B cell (primary cell): ENCODE measurements at regions not wholly inside any gene's neighbourhood (a gene's known extent, or its start where the extent isn't known, plus 50 kb on each side); places are given as distances from the start of the nearest gene placed in this dataset.
A peak's percentile ranks its signal among the peaks of the same experiment; 100 is the strongest.

Source experiments
- ATAC-seq: fragments of 200-7000 bp; cut with Tn5 transposase; one replicate; pipeline ENCODE4 v1.10.0; 2021; ENCODE audit warnings: low read depth, mild to moderate bottlenecking, moderate number of reproducible peaks, moderate library complexity
- CTCF ChIA-PET: fragments of 350-600 bp; sonication (Branson Sonifier 250); formaldehyde crosslinking; loops from one replicate; lab custom pipeline; 2021; ENCODE audit warnings: antibody characterized with exemption, inconsistent platforms; lab: Charles Lee
- POLR2A ChIA-PET: fragments of 350-600 bp; sonication (Branson Sonifier 250); formaldehyde crosslinking; loops from one replicate; lab custom pipeline; 2021; ENCODE audit warnings: antibody characterized with exemption; lab: Charles Lee
- DNase-seq: peaks from one replicate; pipeline ENCODE4 v3.0.0; 2013
- H2AFZ ChIP-seq: 2 replicates; pipeline ENCODE4 v1.6.1; 2012; ENCODE audit warnings: mild to moderate bottlenecking, low read depth, low read length; ENCODE audit not compliant: insufficient read depth, poor library complexity, severe bottlenecking
- H3K27ac ChIP-seq, 2 donors: 1 replicate in 1 of 2; 2 replicates in 1 of 2; pipeline ENCODE4 v1.5.1; 2012 to 2013; ENCODE audit warnings: low read length in 2 of 2, mild to moderate bottlenecking in 2 of 2, moderate library complexity in 1 of 2
- H3K27me3 ChIP-seq, 4 experiments: fragments of 200-600 bp in 1 of 4; sonication (generic) in 1 of 4; replicated peaks in 1 of 4; 1 replicate in 2 of 4; 2 replicates in 2 of 4; pipeline versions ENCODE4 v1.6.1 to v1.7.0; 2013 to 2016; ENCODE audit warnings: low read length in 3 of 4, mild to moderate bottlenecking in 2 of 4, mixed read lengths in 1 of 4, moderate library complexity in 1 of 4; ENCODE audit not compliant: insufficient read depth in 4 of 4, control insufficient read depth in 3 of 4; ENCODE audit errors: control extremely low read depth in 1 of 4
- H3K36me3 ChIP-seq, 2 experiments: replicated peaks in 1 of 2; 1 replicate in 1 of 2; 2 replicates in 1 of 2; pipeline versions ENCODE4 v1.6.1 to v1.7.1; 2013; ENCODE audit warnings: low read length in 1 of 2; ENCODE audit not compliant: insufficient read depth in 2 of 2, control insufficient read depth in 1 of 2; ENCODE audit errors: control extremely low read depth in 1 of 2, extremely low read depth in 1 of 2
- H3K4me1 ChIP-seq, 2 donors: fragments of 200-600 bp in 1 of 2; sonication (generic) in 1 of 2; 1 replicate in 1 of 2; 2 replicates in 1 of 2; pipeline versions ENCODE4 v1.5.1 to v1.6.1; 2013 to 2017; ENCODE audit warnings: low read length in 2 of 2; ENCODE audit not compliant: control insufficient read depth in 2 of 2, insufficient read depth in 2 of 2
- H3K4me2 ChIP-seq: replicated peaks from 2 replicates; pipeline ENCODE3; 2012; ENCODE audit warnings: mild to moderate bottlenecking, low read depth, low read length; ENCODE audit not compliant: poor library complexity, severe bottlenecking
- H3K4me3 ChIP-seq, 5 experiments: fragments of 200-600 bp in 1 of 5; sonication (generic) in 1 of 5; 1 replicate in 3 of 5; 2 replicates in 2 of 5; pipeline versions ENCODE4 v1.5.1 to v1.7.0; 2011 to 2016; ENCODE audit warnings: low read length in 4 of 5, mild to moderate bottlenecking in 4 of 5, low read depth in 2 of 5, control low read depth in 1 of 5, moderate library complexity in 1 of 5; ENCODE audit not compliant: insufficient read depth in 1 of 5; ENCODE audit errors: control extremely low read depth in 1 of 5, extremely low read depth in 1 of 5
- H3K79me2 ChIP-seq: fragments of 200-600 bp; sonication (generic); one replicate; pipeline ENCODE4 v1.6.0; 2016; ENCODE audit warnings: low read length; ENCODE audit not compliant: control insufficient read depth, insufficient read depth
- H3K9ac ChIP-seq: fragments of 200-600 bp; sonication (generic); 2 replicates; pipeline ENCODE4 v1.6.1; 2017; ENCODE audit warnings: mild to moderate bottlenecking, low read length, moderate library complexity
- H3K9me3 ChIP-seq, 3 donors: one replicate each; pipeline versions ENCODE4 v1.6.1 to v1.7.1; 2013; ENCODE audit warnings: low read length in 2 of 3; ENCODE audit not compliant: control insufficient read depth in 2 of 3, insufficient read depth in 1 of 3; ENCODE audit errors: control extremely low read depth in 1 of 3
- H4K20me1 ChIP-seq: 2 replicates; pipeline ENCODE4 v1.6.0; 2012; ENCODE audit warnings: mild to moderate bottlenecking, low read length; ENCODE audit not compliant: insufficient read depth, control insufficient read depth, poor library complexity, severe bottlenecking
- H3K27ac Mint-ChIP-seq: one replicate; pipeline ENCODE4 v1.8.0; 2021; ENCODE audit warnings: mixed read lengths
- H3K27me3 Mint-ChIP-seq: one replicate; pipeline ENCODE4 v1.8.0; 2021; ENCODE audit warnings: mixed read lengths
- H3K4me1 Mint-ChIP-seq: one replicate; pipeline ENCODE4 v1.8.0; 2021; ENCODE audit warnings: mixed read lengths
- H3K4me3 Mint-ChIP-seq: one replicate; pipeline ENCODE4 v1.8.0; 2021; ENCODE audit warnings: mixed read lengths
- H3K9me3 Mint-ChIP-seq: one replicate; pipeline ENCODE4 v1.8.0; 2022; ENCODE audit warnings: mixed read lengths; ENCODE audit not compliant: insufficient read depth
- EZH2 ChIP-seq: IDR thresholded peaks from 2 replicates; pipeline ENCODE4 v1.6.1; 2012; ENCODE audit warnings: borderline replicate concordance, low read depth, mild to moderate bottlenecking, moderate library complexity, low read length; ENCODE audit not compliant: insufficient read depth, poor library complexity, severe bottlenecking
- WGBS: methylation state at CpG from one replicate; pipeline ENCODE4 v1.1.5; 2013; ENCODE audit warnings: missing lambda C conversion rate; ENCODE audit not compliant: insufficient coverage; 5-methylcytosine and 5-hydroxymethylcytosine counted together
- intact Hi-C: fragments of 100-400 bp; cut with micrococcal nuclease; formaldehyde crosslinking; loops from one replicate; pipeline ENCODE4 v1.10.0; 2022
- TF ChIP-seq, protein P1 (sequence below): fragments of 200-600 bp; IDR thresholded peaks from one replicate; pipeline ENCODE4 v1.8.0; 2022; ENCODE audit warnings: antibody characterized with exemption, mild to moderate bottlenecking

DNA sequence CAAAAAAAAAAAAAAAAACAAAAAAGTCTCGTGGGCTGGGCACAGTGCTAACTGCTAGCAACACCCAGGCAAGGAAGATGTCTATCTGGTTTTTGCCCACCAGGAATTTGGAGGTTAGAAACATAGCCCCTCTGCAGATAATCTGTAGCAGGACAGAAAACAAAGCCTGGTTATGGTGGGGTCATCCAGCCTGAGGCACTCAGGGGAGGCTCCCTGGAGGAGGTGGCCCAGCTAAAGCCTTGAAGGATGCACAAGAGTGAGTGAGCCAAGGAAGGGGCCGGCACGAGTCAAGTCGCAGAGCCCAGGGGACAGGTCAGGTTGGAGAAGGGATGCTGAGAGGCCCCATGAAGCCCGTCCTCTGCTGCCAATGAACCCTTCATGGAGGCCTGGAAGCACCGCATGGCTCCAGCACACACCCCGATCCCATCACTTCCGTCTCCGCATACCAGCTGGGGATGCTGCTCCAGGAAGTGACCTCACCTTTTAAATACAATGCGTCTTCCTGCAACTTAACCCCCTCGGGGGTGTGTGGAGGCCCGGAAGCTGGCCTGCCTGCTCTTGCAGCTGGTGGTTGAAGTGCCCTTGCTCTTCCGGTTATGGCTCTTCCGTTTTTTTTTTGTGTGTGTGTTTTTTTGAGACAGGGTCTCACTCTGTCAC, 86.5 kb downstream of the ENGASE start:
- H3K79me2 ChIP-seq, result no peaks in the 10 kb centered on the region
- H3K27ac ChIP-seq, result no peak overlapping the region
- WGBS, result 38% methylated on average over 7 of the region's 14 CpGs
- H4K20me1 ChIP-seq, result no peaks in the 10 kb centered on the region
- Mint-ChIP-seq H3K4me1 (peaks cover 4% of the 10 kb centered on the region), H3K27ac (no peak overlapping the region), H3K4me3 (no peak overlapping the region), H3K27me3 (peaks cover 4% of the 10 kb centered on the region), H3K9me3 (no peaks in the 10 kb centered on the region)
- peaks cover 0 to 5% (median 0%) of the 10 kb centered on the region in 3 donors for H3K9me3 ChIP-seq
- POLR2A ChIA-PET, result no interaction called here
- H2AFZ ChIP-seq, result peak overlapping the region; percentile 52
- DNase-seq, result no peak
- no peak overlapping the region for H3K9ac ChIP-seq
- intact Hi-C loops, result no loop called here
- no peaks in the 10 kb centered on the region for H3K36me3 ChIP-seq
- H3K4me1 ChIP-seq, result peaks cover 0 to 6% of the 10 kb centered on the region in 2 donors
- H3K4me2 ChIP-seq, result no peak overlapping the region
- CTCF ChIA-PET, result interaction anchor here (3.6 kb wide), 1 partner anchor 231 kb away, joined by 17 read pairs; no protein-coding TSS in a partner anchor
- ATAC-seq, result no peak
- H3K4me3 ChIP-seq, result no peak overlapping the region
- TF ChIP-seq EZH2, result no peak
- TF ChIP-seq, protein P1, sequence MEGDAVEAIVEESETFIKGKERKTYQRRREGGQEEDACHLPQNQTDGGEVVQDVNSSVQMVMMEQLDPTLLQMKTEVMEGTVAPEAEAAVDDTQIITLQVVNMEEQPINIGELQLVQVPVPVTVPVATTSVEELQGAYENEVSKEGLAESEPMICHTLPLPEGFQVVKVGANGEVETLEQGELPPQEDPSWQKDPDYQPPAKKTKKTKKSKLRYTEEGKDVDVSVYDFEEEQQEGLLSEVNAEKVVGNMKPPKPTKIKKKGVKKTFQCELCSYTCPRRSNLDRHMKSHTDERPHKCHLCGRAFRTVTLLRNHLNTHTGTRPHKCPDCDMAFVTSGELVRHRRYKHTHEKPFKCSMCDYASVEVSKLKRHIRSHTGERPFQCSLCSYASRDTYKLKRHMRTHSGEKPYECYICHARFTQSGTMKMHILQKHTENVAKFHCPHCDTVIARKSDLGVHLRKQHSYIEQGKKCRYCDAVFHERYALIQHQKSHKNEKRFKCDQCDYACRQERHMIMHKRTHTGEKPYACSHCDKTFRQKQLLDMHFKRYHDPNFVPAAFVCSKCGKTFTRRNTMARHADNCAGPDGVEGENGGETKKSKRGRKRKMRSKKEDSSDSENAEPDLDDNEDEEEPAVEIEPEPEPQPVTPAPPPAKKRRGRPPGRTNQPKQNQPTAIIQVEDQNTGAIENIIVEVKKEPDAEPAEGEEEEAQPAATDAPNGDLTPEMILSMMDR, result no peak
- no peaks in the 10 kb centered on the region for H3K27me3 ChIP-seq

DNA sequence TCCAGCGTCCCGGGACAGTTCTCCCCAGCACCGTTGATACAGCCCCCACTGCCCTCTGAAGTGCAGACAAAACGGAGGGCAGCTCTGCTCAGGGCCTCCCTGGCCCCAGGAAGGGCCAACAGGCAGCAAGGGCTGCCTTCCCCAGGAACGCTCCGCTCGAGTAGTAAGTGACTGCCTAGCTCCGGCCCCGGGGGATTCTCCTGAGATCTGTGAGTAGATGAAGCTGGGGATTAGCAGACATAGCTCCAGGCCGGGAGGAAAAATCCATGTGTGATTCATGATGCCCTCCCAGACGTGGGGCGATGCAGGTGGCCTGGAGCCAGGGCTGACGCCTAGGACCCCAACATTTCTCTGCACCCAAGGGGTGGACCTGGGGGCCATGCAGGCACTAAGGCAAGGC, 85.3 kb downstream of the ENGASE start:
- no peak overlapping the region for H3K4me2 ChIP-seq
- H3K27me3 Mint-ChIP-seq, result peaks cover 4% of the 10 kb centered on the region
- POLR2A ChIA-PET, result no interaction called here
- no peaks in the 10 kb centered on the region for H3K36me3 ChIP-seq
- H3K9me3 Mint-ChIP-seq, result no peaks in the 10 kb centered on the region
- ATAC-seq, result no peak
- peaks cover 4% of the 10 kb centered on the region for H3K4me1 Mint-ChIP-seq
- H3K9me3 ChIP-seq, result peaks cover 0 to 5% (median 0%) of the 10 kb centered on the region in 3 donors
- no peaks in the 10 kb centered on the region for H4K20me1 ChIP-seq
- no peaks in the 10 kb centered on the region for H3K79me2 ChIP-seq
- H3K4me3 Mint-ChIP-seq, result no peak overlapping the region
- 93% methylated on average over 13 of the region's 13 CpGs for WGBS
- H3K4me3 ChIP-seq, result no peak overlapping the region
- no peak for DNase-seq
- CTCF ChIA-PET, result interaction anchor here (0.9 to 3.6 kb wide), 2 partner anchors 28 to 233 kb away, joined by 4 to 17 read pairs; no protein-coding TSS in a partner anchor
- H3K4me1 ChIP-seq, result peaks cover 0 to 6% of the 10 kb centered on the region in 2 donors
- intact Hi-C loops, result no loop called here
- no peak for TF ChIP-seq EZH2
- TF ChIP-seq, protein P1, result no peak
- H2AFZ ChIP-seq, result no peak overlapping the region
- no peak overlapping the region for H3K27ac Mint-ChIP-seq
- no peak overlapping the region for H3K9ac ChIP-seq
- H3K27ac ChIP-seq, result no peak overlapping the region
- no peaks in the 10 kb centered on the region for H3K27me3 ChIP-seq
